Adrenal gland (tissue), 5 donors: ENCODE measurements at regions not wholly inside any gene's neighbourhood (a gene's known extent, or its start where the extent isn't known, plus 50 kb on each side); places are given as distances from the start of the nearest gene placed in this dataset.

ENCODE experiments used
- CTCF ChIP-seq, 6 experiments: fragments of 450-650 bp in 4 of 6; fragments of 200-600 bp in 2 of 6; sonication (generic) in 1 of 6; IDR thresholded peaks; 1 replicate in 5 of 6; 2 replicates in 1 of 6; pipeline versions ENCODE4 v1.5.1 to v1.8.0; 2016 to 2021; ENCODE audit warnings: antibody characterized with exemption in 6 of 6, mild to moderate bottlenecking in 2 of 6, moderate library complexity in 1 of 6
- POLR2A ChIP-seq, 2 donors: fragments of 450-650 bp; IDR thresholded peaks; one replicate each; pipeline ENCODE4 v1.6.1; 2017; ENCODE audit warnings: antibody characterized with exemption in 2 of 2, mild to moderate bottlenecking in 2 of 2, moderate library complexity in 1 of 2
- donor health status: DM: no; HTN: no; CAD: no.

GRCh38 chr11:129750343-129751292 is 65.0 kb upstream of the TMEM45B start:
- TF ChIP-seq POLR2A (IDR thresholded peaks at IDR 0.05) (no peak), CTCF (IDR thresholded peaks at IDR 0.05) (peak; percentile 83 to 100 (median 98))
